H7 (cell line): ENCODE measurements at regions not wholly inside any gene's neighbourhood (a gene's known extent, or its start where the extent isn't known, plus 50 kb on each side); places are given as distances from the start of the nearest gene placed in this dataset.
"Not testable (repeated sequence)": the region's sequence is repeated elsewhere in the genome, so short reads cannot be mapped to it uniquely, and the experiment has no call there.

Source experiments
- DNase-seq: peaks from one replicate; pipeline ENCODE4 v3.0.0; 2012
- H3K27me3 ChIP-seq: 2 replicates; pipeline ENCODE4 v1.6.0; 2011; ENCODE audit warnings: mild to moderate bottlenecking, low read length; ENCODE audit not compliant: control insufficient read depth, insufficient read depth
- H3K36me3 ChIP-seq: replicated peaks from 2 replicates; pipeline ENCODE4 v1.5.1; 2011; ENCODE audit warnings: low read length; ENCODE audit not compliant: control insufficient read depth, insufficient read depth
- H3K4me3 ChIP-seq: 2 replicates; pipeline ENCODE4 v1.5.1; 2011; ENCODE audit warnings: low read depth, mild to moderate bottlenecking, control low read depth, low read length, moderate library complexity; ENCODE audit not compliant: insufficient read depth

DNA sequence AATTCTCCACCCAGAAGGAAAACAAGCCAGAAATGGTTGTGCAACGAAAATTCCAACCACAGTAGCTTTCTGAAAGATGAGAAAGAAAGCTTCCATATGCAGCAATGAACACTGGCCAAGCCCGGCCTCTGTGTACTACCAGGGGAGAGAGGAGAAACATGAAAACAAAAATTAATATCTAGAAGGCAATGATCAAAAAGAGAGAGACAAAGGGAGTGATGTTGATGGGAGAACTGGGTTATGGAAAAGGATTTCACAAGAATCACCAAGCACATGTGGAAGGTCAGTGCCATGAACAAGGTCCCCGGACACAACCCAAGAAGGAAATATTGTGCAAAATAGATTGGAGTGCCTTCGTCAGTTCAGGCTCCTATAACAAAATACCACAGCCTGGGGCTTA lies 217.4 kb downstream of the NPIPA8 start:
- H3K4me3 ChIP-seq, H3K36me3 ChIP-seq, DNase-seq, H3K27me3 ChIP-seq: not testable (repeated sequence)

DNA sequence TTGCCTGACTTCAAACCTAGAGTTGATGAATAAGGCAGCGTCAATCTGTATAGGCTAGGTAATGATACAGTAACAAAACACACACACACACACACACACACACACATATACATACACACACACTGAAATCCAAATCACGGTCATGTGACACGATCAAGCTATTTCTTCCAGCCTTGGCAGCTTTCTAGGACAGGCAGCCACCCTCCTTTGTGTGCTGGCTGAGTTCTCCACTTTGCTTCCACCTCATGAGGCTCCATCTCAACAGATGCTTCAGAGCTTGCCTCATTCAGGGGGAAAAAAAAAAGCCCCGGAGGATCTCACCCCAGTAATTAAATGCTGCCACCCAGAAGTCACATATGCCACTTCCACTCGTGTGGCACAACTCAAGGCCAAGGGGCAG lies 217.9 kb downstream of the NPIPA8 start:
- not testable (repeated sequence) for DNase-seq, H3K4me3 ChIP-seq, H3K36me3 ChIP-seq, H3K27me3 ChIP-seq

DNA sequence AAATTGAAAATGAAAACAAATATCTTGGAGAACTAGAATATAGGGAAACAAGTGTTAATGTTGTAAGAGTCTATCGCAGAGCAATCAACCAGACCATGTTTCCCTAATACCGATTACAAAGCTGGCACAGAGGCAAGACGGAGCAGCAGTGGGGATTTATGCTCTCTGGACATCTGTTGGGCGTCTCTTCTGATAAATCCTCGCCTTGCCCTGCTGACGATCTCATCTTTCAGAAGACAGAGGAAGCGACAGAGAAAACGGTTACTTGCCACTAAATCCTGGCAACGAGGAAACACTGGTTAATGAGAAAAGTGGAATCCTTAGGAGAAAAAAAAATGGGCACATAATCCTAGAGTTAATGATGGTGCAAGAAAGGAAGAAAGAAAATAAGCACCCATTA lies 218.5 kb downstream of the NPIPA8 start:
- H3K27me3 ChIP-seq, H3K36me3 ChIP-seq, H3K4me3 ChIP-seq, DNase-seq: not testable (repeated sequence)

DNA sequence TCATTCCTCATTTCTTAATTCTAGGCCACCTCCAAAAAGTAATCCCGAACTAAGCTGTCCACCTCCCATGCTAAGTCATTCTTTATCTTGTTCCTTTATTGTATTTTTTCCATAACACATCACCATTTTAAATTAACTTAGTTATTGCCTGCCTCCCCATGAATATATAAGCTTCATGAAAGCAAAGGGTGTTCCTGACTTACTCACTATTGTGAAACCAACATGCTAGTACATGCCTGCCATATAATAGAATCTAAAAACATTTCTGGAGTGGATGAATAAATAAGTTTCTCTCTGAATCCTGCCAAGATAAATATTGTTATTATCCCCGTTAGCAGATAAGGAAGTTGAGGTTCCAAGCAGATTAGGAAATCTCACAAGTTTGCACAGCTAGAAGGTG lies 232.1 kb downstream of the NPIPA8 start:
- H3K4me3 ChIP-seq, H3K27me3 ChIP-seq, DNase-seq, H3K36me3 ChIP-seq: not testable (repeated sequence)

DNA sequence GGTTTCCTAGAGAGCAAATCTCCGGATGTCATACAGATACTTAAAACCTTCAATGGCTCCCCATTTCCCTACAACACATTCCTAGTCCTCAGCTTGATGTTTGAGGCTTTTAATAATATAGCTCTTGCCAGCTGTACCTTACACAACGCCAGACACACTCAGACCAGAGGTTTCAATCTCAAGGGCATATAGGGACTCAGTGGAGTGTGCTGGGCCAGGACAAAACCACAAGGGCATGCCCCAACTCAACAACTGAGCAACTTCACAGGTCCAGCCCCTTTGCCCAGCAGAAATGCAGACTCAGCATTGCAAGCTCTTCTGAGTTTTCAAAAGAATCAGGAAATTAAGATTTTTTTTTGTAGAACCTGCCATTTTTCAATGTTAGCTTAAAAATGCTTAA lies 235.5 kb downstream of the NPIPA8 start:
- DNase-seq, H3K36me3 ChIP-seq, H3K4me3 ChIP-seq: not testable (repeated sequence)

DNA sequence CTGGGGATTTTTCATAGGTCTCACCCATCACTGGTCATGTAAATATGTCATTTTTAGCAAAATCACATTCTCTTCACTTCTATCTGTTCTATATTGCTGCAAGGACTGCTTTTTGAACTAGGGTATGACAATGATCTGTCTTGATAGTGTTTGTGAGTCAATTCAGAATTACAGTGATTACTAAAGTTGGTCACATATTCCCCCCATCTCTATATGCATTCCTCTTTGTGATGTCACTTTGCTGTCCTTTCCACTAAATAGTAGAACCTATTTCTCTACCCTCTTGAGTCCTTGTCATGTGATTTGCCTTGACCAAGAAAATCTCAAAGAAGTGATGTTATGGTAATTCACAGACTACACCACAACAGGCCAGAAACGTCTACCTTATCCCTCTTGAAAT lies 243.9 kb downstream of the NPIPA8 start:
- not testable (repeated sequence) for H3K27me3 ChIP-seq, H3K4me3 ChIP-seq, H3K36me3 ChIP-seq, DNase-seq

More for the DNA sequence above, 235.5 kb downstream of the NPIPA8 start:
- not testable (repeated sequence) for H3K27me3 ChIP-seq

DNA sequence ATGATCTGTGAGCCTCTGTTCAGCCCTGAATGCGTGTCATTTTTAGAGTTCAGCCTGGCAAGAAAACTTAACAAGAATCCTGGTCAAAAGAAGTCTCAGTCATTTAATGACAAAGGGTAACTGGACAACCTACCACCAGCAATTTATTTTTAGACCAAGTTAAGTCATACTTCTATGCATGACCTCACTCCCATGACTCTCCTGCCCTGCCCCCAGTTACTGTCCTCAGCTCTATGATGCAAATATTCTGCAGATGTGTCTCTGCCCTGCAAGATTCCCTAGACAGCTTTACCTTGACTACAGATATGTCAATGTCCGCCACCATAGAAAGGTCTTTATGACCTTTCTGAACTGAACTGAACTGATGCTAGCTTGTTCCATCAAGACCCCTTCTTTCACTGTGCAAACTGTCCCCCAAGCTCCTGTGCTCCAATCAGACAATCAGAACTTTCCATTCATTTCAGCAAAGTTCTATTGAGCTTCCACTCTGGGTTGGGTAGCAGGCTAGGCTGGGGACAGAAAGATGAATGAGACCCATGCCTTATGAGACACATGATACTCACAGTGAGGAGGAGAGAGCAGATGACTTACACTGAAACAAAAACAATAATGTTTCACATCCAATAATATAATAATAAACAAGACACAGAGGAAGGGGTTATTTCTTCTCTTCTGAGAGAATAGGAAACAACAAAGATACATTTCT lies 255.7 kb downstream of the NPIPA8 start:
- not testable (repeated sequence) for H3K27me3 ChIP-seq, H3K36me3 ChIP-seq, DNase-seq, H3K4me3 ChIP-seq

DNA sequence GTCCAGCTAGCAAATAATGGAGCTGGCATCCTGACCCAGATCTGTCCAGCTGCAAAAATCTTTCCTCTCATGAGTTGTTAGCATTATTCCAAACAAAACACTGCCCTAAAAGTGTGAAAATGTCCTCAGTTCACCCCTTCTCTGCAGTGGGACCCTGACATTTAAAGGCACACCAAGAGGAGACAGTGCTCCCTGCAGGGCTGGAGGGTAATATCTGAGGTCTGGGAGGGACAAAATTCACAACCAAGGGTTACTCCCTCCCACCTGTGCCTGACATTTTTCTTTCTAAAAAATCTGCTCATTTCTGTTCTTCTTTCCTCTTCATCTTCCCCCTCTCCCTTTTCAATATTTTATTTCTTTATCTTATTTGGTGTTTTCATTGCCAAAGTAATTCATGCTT lies 258.6 kb downstream of the NPIPA8 start:
- not testable (repeated sequence) for H3K36me3 ChIP-seq, H3K4me3 ChIP-seq, H3K27me3 ChIP-seq, DNase-seq

DNA sequence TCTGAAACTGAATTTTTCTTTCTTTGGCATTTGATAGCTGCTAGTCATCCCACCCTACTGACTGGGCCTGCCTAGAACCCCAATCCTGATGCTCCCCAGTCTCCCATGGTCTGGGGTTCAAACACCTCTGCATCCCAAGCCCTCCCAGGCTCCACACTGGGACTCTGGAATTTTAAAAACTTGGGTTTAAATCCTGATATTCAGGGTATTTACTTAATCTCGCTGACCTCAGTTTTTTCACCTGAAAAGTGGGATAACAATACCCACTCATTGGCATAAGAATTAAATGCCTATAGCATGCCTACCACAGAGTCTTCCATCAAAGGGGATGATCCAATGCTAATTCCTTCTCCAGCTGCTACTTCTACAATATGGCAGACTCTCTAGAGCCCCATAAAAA lies 264.4 kb downstream of the NPIPA8 start:
- no peak overlapping the region for H3K4me3 ChIP-seq
- H3K36me3 ChIP-seq, result no peaks in the 10 kb centered on the region
- H3K27me3 ChIP-seq, result no peaks in the 10 kb centered on the region
- DNase-seq, result no peak

DNA sequence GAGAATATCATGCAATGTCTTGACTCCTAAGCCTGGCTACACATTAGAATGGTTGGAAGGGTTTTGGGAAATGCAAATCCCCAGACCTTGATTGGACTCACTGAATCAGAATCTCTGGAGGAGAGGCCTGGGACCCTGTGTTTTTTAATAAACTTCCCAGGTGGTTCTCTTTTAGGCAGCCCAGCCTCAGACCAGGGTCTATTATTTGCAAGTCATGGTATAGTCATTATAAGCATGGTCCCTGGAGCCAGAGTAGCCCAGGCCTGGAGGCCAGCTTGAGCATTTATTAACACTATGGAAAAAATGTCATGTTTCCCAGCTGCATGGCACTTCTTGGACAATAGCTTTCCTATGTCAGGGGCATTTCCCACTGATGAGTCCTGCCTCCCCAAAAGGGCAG lies 266.9 kb downstream of the NPIPA8 start:
- Histone ChIP-seq H3K36me3 (no peaks in the 10 kb centered on the region), H3K4me3 (no peak overlapping the region), H3K27me3 (no peaks in the 10 kb centered on the region)
- no peak for DNase-seq

DNA sequence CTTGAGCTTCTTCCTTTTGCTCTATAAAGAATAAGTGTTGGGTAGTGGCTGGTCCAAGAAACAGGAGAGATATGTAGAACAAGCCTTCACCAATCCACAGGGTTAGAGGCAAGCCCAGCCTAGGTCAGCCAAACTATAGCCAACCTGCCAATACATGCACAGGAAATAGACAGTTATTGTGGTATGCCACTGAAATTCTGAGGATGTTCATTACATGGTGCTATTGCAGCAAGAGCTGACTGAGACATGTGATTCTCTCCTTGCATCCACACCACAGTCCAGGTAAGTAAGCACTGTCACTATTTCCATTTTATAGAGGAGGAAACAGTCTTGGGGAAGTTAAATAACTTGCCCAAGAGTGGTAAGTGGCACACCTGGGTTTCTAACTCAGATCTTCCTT lies 268.1 kb downstream of the NPIPA8 start:
- H3K4me3 ChIP-seq, result no peak overlapping the region
- no peaks in the 10 kb centered on the region for H3K36me3 ChIP-seq
- DNase-seq, result no peak
- no peaks in the 10 kb centered on the region for H3K27me3 ChIP-seq

DNA sequence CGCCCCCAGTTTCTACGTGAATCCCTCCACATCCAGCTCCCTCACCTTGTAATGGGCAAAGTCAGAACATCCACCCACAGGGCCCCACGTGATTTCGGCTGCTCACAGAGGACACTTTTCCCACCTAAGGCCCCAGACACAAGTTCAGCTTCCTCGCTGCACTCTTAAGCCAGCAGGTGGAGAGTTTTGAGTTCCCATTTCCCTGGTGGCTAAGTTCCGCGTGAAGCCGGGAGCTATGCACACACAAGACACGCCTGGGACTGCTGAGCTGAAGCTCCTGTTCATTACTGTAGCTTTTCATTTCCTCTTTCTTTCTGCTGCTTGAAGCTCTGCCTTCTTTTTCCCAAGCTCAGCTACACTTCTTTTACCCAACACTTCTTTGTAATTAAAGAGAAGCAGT lies 273.8 kb downstream of the NPIPA8 start:
- Histone ChIP-seq H3K4me3 (no peak overlapping the region), H3K36me3 (no peaks in the 10 kb centered on the region), H3K27me3 (no peaks in the 10 kb centered on the region)
- peak; percentile 21 for DNase-seq

DNA sequence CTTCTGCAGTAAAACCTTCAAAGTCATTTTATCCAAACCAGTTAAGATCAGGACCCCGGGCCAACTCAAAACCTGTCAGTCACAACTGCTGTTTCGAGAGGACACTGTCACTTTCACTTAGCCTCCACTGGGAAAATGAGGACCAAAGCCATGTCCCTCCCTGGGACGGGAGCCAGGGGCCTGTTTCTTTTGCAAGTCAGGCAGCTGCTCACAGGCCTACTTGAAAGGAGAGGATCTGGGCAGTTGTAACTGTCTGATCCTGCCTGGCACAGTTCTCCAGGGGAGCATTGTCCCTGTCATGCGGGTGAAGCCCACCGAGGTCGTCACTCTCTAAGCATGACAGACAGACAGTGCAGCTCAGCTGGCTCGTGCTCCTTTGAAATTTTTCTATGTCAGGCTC lies 276.2 kb downstream of the NPIPA8 start:
- no peak for DNase-seq
- no peak overlapping the region for H3K4me3 ChIP-seq
- H3K36me3 ChIP-seq, result no peaks in the 10 kb centered on the region
- no peaks in the 10 kb centered on the region for H3K27me3 ChIP-seq

DNA sequence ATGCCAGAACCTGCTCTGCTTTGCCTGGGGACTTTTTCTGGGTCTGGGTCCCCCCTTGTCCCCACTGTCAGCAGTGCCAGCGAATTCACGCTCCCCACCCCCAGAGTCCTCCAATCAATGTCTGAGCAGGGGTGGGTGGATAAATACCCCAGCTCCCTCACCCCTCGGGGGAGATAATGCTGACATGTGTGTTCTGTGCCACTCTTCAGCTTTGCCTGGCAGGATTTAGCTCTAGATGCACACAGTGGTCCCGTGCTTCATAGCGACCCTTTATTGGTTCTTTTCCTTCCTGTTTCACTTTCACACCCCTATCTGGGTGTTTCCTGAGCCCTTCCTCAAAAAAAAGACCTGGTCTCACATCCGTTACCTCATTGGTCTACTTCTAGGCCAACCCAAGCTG lies 277.0 kb downstream of the NPIPA8 start:
- Histone ChIP-seq H3K4me3 (no peak overlapping the region), H3K36me3 (no peaks in the 10 kb centered on the region), H3K27me3 (no peaks in the 10 kb centered on the region)
- DNase-seq, result no peak

DNA sequence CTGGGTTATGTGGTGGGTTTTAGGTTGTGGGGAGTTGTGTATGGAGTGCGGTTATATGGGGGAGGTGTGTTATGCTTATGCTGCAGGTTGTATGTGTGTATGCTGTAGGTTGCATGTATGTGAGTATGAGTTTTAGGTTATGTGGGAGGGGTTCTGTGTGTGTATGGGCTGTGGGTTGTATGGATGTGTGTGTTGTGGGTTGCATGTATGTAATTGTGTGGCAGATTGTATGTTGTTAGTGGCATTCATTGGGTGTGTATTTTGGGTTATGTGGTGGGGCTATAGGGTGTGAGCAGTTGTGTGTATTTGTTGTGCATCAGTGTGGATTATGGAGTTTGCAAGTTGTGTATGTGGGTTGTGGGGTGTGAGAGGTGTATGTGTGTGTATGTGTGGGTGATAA lies 277.4 kb downstream of the NPIPA8 start:
- DNase-seq, result no peak
- Histone ChIP-seq H3K27me3 (no peaks in the 10 kb centered on the region), H3K36me3 (no peaks in the 10 kb centered on the region), H3K4me3 (no peak overlapping the region)

DNA sequence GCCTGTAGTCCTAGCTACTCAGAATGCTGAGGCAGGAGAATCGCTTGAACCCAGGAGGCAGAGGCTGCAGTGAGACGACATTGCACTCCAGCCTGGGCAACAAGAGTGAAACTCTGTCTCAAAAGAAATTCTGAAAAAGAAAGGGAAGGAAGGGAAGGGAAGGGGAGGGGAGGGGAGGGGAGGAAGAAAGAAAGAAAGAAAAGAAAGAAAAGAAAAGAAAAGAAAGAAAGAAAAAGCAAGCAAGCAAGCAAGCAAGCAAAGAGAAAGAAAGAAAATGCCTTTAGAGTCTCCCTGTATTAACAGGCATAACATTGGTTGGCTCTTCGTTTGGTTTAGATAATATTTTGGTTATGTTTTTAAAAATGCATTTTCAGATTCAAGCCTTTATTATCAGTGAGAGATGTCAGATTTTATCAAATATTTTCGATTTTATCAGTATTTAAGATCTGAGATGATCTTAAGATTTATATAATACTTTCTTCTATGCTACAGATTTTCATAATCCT lies 281.1 kb downstream of the NPIPA8 start:
- Histone ChIP-seq H3K27me3 (no peaks in the 10 kb centered on the region), H3K36me3 (no peaks in the 10 kb centered on the region), H3K4me3 (no peak overlapping the region)
- DNase-seq, result no peak
